Natural killer cell (primary cell): ENCODE measurements at regions not wholly inside any gene's neighbourhood (a gene's known extent, or its start where the extent isn't known, plus 50 kb on each side); places are given as distances from the start of the nearest gene placed in this dataset.

Experiments
- ATAC-seq, 3 donors: fragments of 150-1000 bp in 2 of 3; fragments of 200-7000 bp in 1 of 3; cut with Tn5 transposase; 1 replicate in 1 of 3; 2 replicates in 2 of 3; pipeline ENCODE4 v1.10.0; 2021; ENCODE audit warnings: mild to moderate bottlenecking in 2 of 3, moderate library complexity in 2 of 3
- DNase-seq, 2 donors: peaks; one replicate each; pipeline versions ENCODE4 v3.0.0 to v3.0.0-alpha.2; 2013 to 2021; ENCODE audit warnings: mixed read lengths in 1 of 2
- H3K27ac ChIP-seq: one replicate; pipeline ENCODE4 v1.5.1; 2013; ENCODE audit warnings: mild to moderate bottlenecking, low read length
- H3K27me3 ChIP-seq: one replicate; pipeline ENCODE4 v1.6.1; 2013; ENCODE audit warnings: low read length; ENCODE audit not compliant: control insufficient read depth, insufficient read depth
- H3K36me3 ChIP-seq: one replicate; pipeline ENCODE4 v1.6.1; 2013; ENCODE audit warnings: low read length; ENCODE audit not compliant: control insufficient read depth, insufficient read depth
- H3K4me1 ChIP-seq: one replicate; pipeline ENCODE4 v1.6.1; 2013; ENCODE audit warnings: low read length; ENCODE audit not compliant: control insufficient read depth, insufficient read depth
- H3K4me3 ChIP-seq: one replicate; pipeline ENCODE4 v1.5.1; 2013; ENCODE audit warnings: low read length
- H3K9me3 ChIP-seq: one replicate; pipeline ENCODE4 v1.6.1; 2013; ENCODE audit warnings: low read length; ENCODE audit not compliant: control insufficient read depth, insufficient read depth
- H3K27ac Mint-ChIP-seq, 2 donors: one replicate each; pipeline ENCODE4 v1.8.0; 2022; ENCODE audit warnings: mild to moderate bottlenecking in 2 of 2, mixed read lengths in 2 of 2, moderate library complexity in 1 of 2
- H3K27me3 Mint-ChIP-seq, 2 donors: one replicate each; pipeline ENCODE4 v1.8.0; 2022; ENCODE audit warnings: low read depth in 2 of 2, mixed read lengths in 2 of 2
- H3K36me3 Mint-ChIP-seq: one replicate; pipeline ENCODE4 v1.8.0; 2022; ENCODE audit warnings: mixed read lengths
- H3K4me1 Mint-ChIP-seq, 2 donors: one replicate each; pipeline ENCODE4 v1.8.0; 2022; ENCODE audit warnings: mixed read lengths in 2 of 2
- H3K4me3 Mint-ChIP-seq: one replicate; pipeline ENCODE4 v1.8.0; 2022; ENCODE audit warnings: mild to moderate bottlenecking, moderate library complexity, mixed read lengths
- H3K9me3 Mint-ChIP-seq, 2 donors: one replicate each; pipeline ENCODE4 v1.8.0; 2022; ENCODE audit warnings: mixed read lengths in 2 of 2
- WGBS: methylation state at CpG from one replicate; pipeline ENCODE4 v1.1.7; 2013; ENCODE audit warnings: missing lambda C conversion rate; ENCODE audit not compliant: insufficient coverage; 5-methylcytosine and 5-hydroxymethylcytosine counted together
- intact Hi-C: fragments of 100-400 bp; cut with micrococcal nuclease; formaldehyde crosslinking; loops from one replicate; pipeline ENCODE4 v1.14.2; 2022
- TF ChIP-seq, protein P1 (sequence below): fragments of 200-600 bp; IDR thresholded peaks from one replicate; pipeline ENCODE4 v1.8.0; 2022; ENCODE audit warnings: antibody characterized with exemption

GRCh38 chr7:109009636-109010035 is 440.0 kb downstream of the DNAJB9 start:
- Histone ChIP-seq H3K27me3 (no peaks in the 10 kb centered on the region), H3K4me1 (no peaks in the 10 kb centered on the region), H3K27ac (no peak overlapping the region), H3K4me3 (no peak overlapping the region), H3K9me3 (no peaks in the 10 kb centered on the region), H3K36me3 (no peaks in the 10 kb centered on the region)
- Mint-ChIP-seq H3K27me3 (no peaks in the 10 kb centered on the region), H3K4me1 (no peaks in the 10 kb centered on the region), H3K36me3 (peaks cover 24% of the 10 kb centered on the region), H3K27ac (no peak overlapping the region), H3K4me3 (no peak overlapping the region), H3K9me3 (peaks cover 22% of the 10 kb centered on the region in 2 donors)
- no peak for DNase-seq
- no peak for ATAC-seq
- TF ChIP-seq, protein P1, sequence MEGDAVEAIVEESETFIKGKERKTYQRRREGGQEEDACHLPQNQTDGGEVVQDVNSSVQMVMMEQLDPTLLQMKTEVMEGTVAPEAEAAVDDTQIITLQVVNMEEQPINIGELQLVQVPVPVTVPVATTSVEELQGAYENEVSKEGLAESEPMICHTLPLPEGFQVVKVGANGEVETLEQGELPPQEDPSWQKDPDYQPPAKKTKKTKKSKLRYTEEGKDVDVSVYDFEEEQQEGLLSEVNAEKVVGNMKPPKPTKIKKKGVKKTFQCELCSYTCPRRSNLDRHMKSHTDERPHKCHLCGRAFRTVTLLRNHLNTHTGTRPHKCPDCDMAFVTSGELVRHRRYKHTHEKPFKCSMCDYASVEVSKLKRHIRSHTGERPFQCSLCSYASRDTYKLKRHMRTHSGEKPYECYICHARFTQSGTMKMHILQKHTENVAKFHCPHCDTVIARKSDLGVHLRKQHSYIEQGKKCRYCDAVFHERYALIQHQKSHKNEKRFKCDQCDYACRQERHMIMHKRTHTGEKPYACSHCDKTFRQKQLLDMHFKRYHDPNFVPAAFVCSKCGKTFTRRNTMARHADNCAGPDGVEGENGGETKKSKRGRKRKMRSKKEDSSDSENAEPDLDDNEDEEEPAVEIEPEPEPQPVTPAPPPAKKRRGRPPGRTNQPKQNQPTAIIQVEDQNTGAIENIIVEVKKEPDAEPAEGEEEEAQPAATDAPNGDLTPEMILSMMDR, result no peak
- intact Hi-C loops, result no loop called here
- WGBS, result 84% methylated on average over 6 of the region's 6 CpGs

GRCh38 chr7:109020251-109020650 is 450.6 kb downstream of the DNAJB9 start:
- ATAC-seq, result no peak
- no peaks in the 10 kb centered on the region for H3K4me1 Mint-ChIP-seq
- H3K27ac Mint-ChIP-seq, result no peak overlapping the region
- Histone ChIP-seq H3K4me1 (no peaks in the 10 kb centered on the region), H3K9me3 (peaks cover 4% of the 10 kb centered on the region), H3K36me3 (no peaks in the 10 kb centered on the region), H3K27me3 (no peaks in the 10 kb centered on the region), H3K4me3 (no peak overlapping the region), H3K27ac (no peak overlapping the region)
- TF ChIP-seq, protein P1, result no peak
- H3K9me3 Mint-ChIP-seq, result peaks cover 18 to 41% of the 10 kb centered on the region in 2 donors
- no peak overlapping the region for H3K4me3 Mint-ChIP-seq
- DNase-seq, result no peak
- intact Hi-C loops, result no loop called here
- 75% methylated on average over 4 of the region's 4 CpGs for WGBS
- peaks cover 15% of the 10 kb centered on the region for H3K36me3 Mint-ChIP-seq
- H3K27me3 Mint-ChIP-seq, result no peaks in the 10 kb centered on the region

DNA sequence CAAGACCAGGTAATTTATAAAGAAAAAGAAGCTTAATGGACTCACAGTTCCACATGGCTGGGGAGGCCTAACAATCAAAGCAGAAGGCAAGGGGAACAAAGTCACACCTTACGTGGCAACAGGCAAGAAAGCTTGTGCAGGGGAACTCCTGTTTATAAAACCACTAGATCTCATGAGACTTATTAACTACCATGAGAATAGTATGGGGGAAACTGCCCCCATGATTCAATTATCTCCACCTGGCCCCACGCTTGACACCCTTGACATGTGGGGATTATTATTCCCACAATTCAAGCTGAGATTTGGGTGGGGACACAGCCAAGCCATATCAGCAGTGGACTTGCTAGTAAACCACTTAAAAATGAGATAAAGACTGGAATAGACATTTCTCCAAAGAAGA is 451.7 kb downstream of the DNAJB9 start:
- Mint-ChIP-seq H3K27me3 (no peaks in the 10 kb centered on the region), H3K4me1 (no peaks in the 10 kb centered on the region), H3K27ac (no peak overlapping the region), H3K4me3 (no peak overlapping the region), H3K9me3 (peaks cover 16 to 46% of the 10 kb centered on the region in 2 donors), H3K36me3 (peaks cover 15% of the 10 kb centered on the region)
- Histone ChIP-seq H3K27ac (no peak overlapping the region), H3K9me3 (peaks cover 4% of the 10 kb centered on the region), H3K4me3 (no peak overlapping the region), H3K36me3 (no peaks in the 10 kb centered on the region), H3K27me3 (no peaks in the 10 kb centered on the region), H3K4me1 (no peaks in the 10 kb centered on the region)
- DNase-seq, result no peak
- TF ChIP-seq, protein P1, result no peak
- intact Hi-C loops, result no loop called here
- 76% methylated on average over 2 of the region's 2 CpGs for WGBS
- no peak for ATAC-seq

- Histone ChIP-seq H3K4me1 (no peaks in the 10 kb centered on the region), H3K27me3 (no peaks in the 10 kb centered on the region), H3K36me3 (no peaks in the 10 kb centered on the region), H3K27ac (no peak overlapping the region), H3K4me3 (no peak overlapping the region), H3K9me3 (peaks cover 7% of the 10 kb centered on the region)
- H3K36me3 Mint-ChIP-seq, result peaks cover 15% of the 10 kb centered on the region
- H3K27ac Mint-ChIP-seq, result no peak overlapping the region
- TF ChIP-seq, protein P1, result no peak
- no peak for DNase-seq
- intact Hi-C loops, result no loop called here
- no peaks in the 10 kb centered on the region for H3K27me3 Mint-ChIP-seq
- H3K4me3 Mint-ChIP-seq, result no peak overlapping the region
- H3K9me3 Mint-ChIP-seq, result peaks cover 22 to 35% of the 10 kb centered on the region in 2 donors
- no peaks in the 10 kb centered on the region for H3K4me1 Mint-ChIP-seq
- ATAC-seq, result no peak
- WGBS, result 92% methylated on average over 2 of the region's 3 CpGs
These were observed 460.2 kb downstream of the DNAJB9 start for GRCh38 chr7:109029866-109030265.
